Esophagus (tissue), 2 donors: ENCODE measurements at regions not wholly inside any gene's neighbourhood (a gene's known extent, or its start where the extent isn't known, plus 50 kb on each side); places are given as distances from the start of the nearest gene placed in this dataset.
"Not testable (repeated sequence)": the region's sequence is repeated elsewhere in the genome, so short reads cannot be mapped to it uniquely, and the experiment has no call there.

Experiments used
- H3K27ac ChIP-seq, 2 donors: one replicate each; pipeline ENCODE4 v1.5.1; 2013; ENCODE audit warnings: low read depth in 2 of 2, mild to moderate bottlenecking in 2 of 2, inconsistent platforms in 1 of 2, low read length in 1 of 2, moderate library complexity in 1 of 2
- H3K27me3 ChIP-seq, 2 donors: one replicate each; pipeline ENCODE4 v1.6.1; 2013; ENCODE audit warnings: low read length in 2 of 2, control low read depth in 1 of 2, mild to moderate bottlenecking in 1 of 2; ENCODE audit not compliant: insufficient read depth in 2 of 2, control insufficient read depth in 1 of 2
- H3K36me3 ChIP-seq, 2 donors: one replicate each; pipeline ENCODE4 v1.6.1; 2013; ENCODE audit warnings: low read length in 1 of 2; ENCODE audit not compliant: control insufficient read depth in 2 of 2, insufficient read depth in 2 of 2
- H3K4me1 ChIP-seq, 2 donors: one replicate each; pipeline ENCODE4 v1.6.1; 2013; ENCODE audit warnings: low read length in 1 of 2; ENCODE audit not compliant: control insufficient read depth in 2 of 2, insufficient read depth in 2 of 2
- H3K4me3 ChIP-seq, 2 donors: one replicate each; pipeline ENCODE4 v1.5.1; 2013; ENCODE audit warnings: low read length in 2 of 2, mild to moderate bottlenecking in 2 of 2, low read depth in 1 of 2, moderate library complexity in 1 of 2
- H3K9me3 ChIP-seq, 2 donors: one replicate each; pipeline ENCODE4 v1.6.1; 2013; ENCODE audit warnings: mild to moderate bottlenecking in 2 of 2, low read depth in 1 of 2, low read length in 1 of 2, moderate library complexity in 1 of 2; ENCODE audit not compliant: control insufficient read depth in 2 of 2, insufficient read depth in 1 of 2
- WGBS, 2 donors: extraction: QIAGEN DNeasy Blood & Tissue Kit; methylation state at CpG; one replicate each; pipeline ENCODE4 v1.1.7; 2013; 5-methylcytosine and 5-hydroxymethylcytosine counted together
- donor health status: healthy with polysubstance abuse.
- donor health status: Bipolar disorder and iron deficiency.

DNA sequence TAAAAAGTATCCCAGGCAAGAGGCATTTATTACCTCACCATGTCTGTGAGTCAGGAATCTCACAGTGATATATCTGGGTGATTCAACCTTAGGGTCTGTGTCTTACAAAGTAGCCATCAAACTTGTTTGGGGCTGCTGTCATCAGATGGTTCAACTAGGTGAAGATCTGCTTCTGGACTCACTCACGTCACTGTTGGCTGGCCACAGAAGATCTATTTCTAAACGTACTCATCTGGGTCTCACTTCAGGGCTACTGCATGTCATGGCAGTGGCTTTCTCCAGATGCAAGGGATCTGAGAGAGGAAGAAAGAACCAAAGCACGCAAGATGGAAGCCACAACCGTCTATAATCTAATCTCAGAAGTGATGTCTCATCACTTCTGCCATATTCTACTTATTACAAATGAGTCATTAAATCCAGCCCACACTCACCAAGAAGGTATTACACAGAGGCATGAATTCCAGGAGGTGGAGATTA lies 267.8 kb upstream of the ANKRD50 start:
- H3K27ac ChIP-seq, result no peak overlapping the region
- no peaks in the 10 kb centered on the region for H3K27me3 ChIP-seq
- no peaks in the 10 kb centered on the region for H3K4me1 ChIP-seq
- H3K36me3 ChIP-seq, result no peaks in the 10 kb centered on the region
- H3K4me3 ChIP-seq, result no peak overlapping the region
- WGBS, 2 donors, result 82% methylated on average over 4 of the region's 4 CpGs
- H3K9me3 ChIP-seq, result no peaks in the 10 kb centered on the region

DNA sequence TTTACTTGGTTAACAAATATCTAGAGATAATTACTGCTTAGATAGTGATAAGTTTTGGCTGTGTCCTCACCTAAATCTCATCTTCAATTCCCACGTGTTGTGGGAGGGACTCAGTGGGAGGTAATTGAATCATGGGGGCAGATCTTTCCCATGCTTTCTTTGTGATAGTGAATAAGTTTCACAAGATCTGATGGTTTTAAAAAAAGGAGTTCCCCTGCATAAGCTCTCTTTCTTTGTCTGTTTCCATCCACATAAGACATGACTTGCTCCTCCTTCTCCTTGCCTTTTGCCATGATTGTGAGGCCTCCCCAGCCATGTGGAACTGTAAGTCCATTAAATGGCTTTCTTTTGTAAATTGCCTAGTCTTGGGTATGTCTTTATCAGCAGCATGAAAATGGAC lies 266.0 kb upstream of the ANKRD50 start:
- not testable (repeated sequence) for H3K36me3 ChIP-seq, H3K4me3 ChIP-seq, H3K4me1 ChIP-seq, H3K27ac ChIP-seq, H3K9me3 ChIP-seq, H3K27me3 ChIP-seq
- 62 to 67% methylated on average over 1 of the region's 1 CpG for WGBS, 2 donors

DNA sequence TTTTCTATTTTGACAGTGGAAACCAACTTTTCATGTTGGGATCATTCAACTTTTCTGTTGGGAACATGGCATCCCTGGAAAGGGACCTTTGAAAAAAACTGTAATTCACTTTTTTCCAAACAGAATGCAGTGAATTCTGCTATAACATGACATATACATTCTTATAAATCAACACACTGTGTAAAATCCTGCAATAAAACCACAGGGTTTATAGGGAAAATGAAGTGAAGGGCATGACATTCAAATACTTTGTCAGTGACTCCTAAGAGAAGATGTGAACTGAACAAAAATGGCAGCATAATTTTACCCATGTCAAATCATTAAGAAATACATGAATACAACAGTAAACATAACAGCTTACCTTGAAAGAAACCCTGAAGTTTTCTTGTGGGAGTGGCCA lies 264.5 kb upstream of the ANKRD50 start:
- no peaks in the 10 kb centered on the region for H3K9me3 ChIP-seq
- H3K36me3 ChIP-seq, result no peaks in the 10 kb centered on the region
- no peaks in the 10 kb centered on the region for H3K27me3 ChIP-seq
- no peak overlapping the region for H3K27ac ChIP-seq
- no peaks in the 10 kb centered on the region for H3K4me1 ChIP-seq
- no peak overlapping the region for H3K4me3 ChIP-seq

DNA sequence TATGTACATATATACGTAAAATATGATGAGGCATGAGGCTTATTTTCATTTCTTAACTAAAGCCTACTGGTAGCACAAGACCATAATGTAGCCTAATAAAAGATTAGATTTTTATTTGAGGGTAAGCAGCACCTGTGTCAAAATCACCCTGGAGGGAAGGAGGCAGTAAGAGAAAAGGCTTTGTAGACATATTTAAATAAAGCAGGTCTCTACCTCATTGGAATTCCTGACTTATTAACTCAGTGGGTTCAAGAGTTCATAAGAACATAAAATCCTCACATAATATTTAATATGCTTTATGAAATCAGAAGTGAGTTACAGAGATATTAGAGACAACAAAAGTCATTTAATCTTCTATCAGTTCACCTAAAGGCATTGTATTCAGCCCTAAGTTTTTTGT lies 261.6 kb upstream of the ANKRD50 start:
- no peak overlapping the region for H3K4me3 ChIP-seq
- 54 to 94% methylated on average over 1 of the region's 1 CpG for WGBS, 2 donors
- H3K27me3 ChIP-seq, result no peaks in the 10 kb centered on the region
- H3K27ac ChIP-seq, result no peak overlapping the region
- no peaks in the 10 kb centered on the region for H3K9me3 ChIP-seq
- no peaks in the 10 kb centered on the region for H3K36me3 ChIP-seq
- H3K4me1 ChIP-seq, result no peaks in the 10 kb centered on the region

DNA sequence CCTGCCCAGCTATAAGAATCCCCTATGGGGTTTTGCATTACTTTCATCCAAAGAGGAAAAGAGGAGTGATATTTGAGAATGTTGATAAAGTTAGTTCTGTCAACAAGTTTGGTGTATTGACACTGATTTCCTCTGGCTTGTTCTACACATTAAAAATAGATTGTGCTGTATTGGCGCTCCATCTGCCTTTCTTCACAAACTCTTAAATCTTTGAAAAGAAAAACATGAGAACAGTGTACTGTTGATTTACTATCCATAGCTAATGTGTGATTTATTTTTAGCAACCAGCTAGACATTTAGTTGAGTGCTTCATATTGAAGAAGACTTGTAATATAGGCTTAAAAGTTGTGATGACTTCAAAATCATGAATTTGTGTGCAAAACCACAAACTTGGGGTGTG lies 261.2 kb upstream of the ANKRD50 start:
- Histone ChIP-seq H3K36me3 (no peaks in the 10 kb centered on the region), H3K27me3 (no peaks in the 10 kb centered on the region), H3K9me3 (no peaks in the 10 kb centered on the region), H3K4me3 (no peak overlapping the region), H3K27ac (no peak overlapping the region), H3K4me1 (no peaks in the 10 kb centered on the region)
- 89 to 91% methylated on average over 1 of the region's 1 CpG for WGBS, 2 donors

DNA sequence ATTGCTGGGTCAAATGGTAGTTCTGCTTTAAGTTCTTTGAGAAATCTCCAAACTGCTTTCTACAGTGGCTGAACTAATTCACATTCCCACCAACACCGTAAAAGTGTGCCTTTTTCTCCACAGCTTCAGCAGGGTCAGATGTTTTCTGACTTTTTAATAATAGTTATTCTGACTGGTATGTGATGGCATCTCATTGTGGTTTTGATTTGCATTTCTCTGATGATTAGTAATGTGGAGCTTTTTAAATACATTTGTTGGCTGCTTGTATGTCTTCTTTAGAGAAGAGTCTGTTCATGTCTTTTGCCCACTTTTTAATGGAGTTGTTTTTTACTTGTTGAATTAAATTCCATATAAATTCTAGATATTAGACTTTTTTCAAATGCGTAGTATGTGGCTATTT lies 257.5 kb upstream of the ANKRD50 start:
- Histone ChIP-seq H3K27me3 (no peaks in the 10 kb centered on the region), H3K36me3 (no peaks in the 10 kb centered on the region), H3K4me3 (no peak overlapping the region), H3K9me3 (no peaks in the 10 kb centered on the region), H3K27ac (no peak overlapping the region), H3K4me1 (no peaks in the 10 kb centered on the region)
- 95 to 97% methylated on average over 2 of the region's 2 CpGs for WGBS, 2 donors

DNA sequence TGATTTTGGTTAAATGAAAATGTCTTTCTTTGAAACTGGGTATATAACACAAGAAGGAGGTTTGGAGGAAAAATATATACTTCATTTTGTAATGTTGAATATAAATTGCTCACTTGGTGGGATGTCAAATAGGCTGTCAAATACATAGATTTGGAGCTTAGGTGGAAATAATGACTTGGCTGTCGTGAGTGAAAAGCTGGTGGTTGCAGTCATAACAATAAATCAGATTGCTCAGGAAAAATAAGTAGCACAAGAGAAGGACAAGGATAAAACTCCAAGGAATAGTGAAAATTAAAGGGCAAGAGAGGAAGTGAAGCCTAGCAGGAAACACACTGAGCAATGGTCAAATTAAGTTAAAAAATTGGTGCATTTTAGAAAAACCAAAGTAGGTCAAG lies 253.0 kb upstream of the ANKRD50 start:
- Histone ChIP-seq H3K27me3 (no peaks in the 10 kb centered on the region), H3K36me3 (no peaks in the 10 kb centered on the region), H3K4me3 (no peak overlapping the region), H3K27ac (no peak overlapping the region), H3K9me3 (peaks cover 0 to 6% of the 10 kb centered on the region in 2 donors), H3K4me1 (no peaks in the 10 kb centered on the region)
- 85% methylated on average over 1 of the region's 1 CpG for WGBS, 2 donors

DNA sequence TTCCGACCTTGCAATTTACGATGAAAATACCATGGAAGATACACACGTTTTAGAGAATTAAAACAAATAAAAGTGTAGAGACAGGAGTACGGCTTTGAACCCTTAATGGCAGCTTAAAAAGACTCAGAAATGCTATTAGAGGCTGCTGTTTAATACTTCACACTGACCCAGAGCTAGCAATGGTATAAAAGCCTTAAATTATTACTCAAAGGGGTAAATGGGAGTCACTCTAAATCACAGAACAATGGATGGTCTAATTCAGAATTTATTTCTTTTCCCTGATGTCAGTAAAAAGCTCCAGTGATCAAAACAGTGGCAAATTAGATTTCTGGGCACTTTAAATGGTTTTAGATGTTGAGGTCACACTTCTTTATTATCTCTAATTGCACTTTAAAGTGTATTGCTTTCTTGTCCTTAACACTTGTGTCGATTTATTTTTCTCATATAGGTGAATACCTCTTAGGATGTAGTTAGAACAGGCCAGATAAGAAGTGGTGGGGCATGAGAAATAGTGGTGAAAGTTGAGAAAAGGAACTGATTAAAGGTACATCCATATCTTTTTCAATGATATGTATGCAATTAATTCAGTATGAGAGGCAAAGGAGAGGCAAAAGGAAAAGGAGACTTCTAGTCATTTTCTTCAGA lies 252.4 kb upstream of the ANKRD50 start:
- Histone ChIP-seq H3K4me1 (no peaks in the 10 kb centered on the region), H3K9me3 (peaks cover 2 to 6% of the 10 kb centered on the region in 2 donors)
- WGBS, 2 donors, result 78 to 90% methylated on average over 5 of the region's 5 CpGs

DNA sequence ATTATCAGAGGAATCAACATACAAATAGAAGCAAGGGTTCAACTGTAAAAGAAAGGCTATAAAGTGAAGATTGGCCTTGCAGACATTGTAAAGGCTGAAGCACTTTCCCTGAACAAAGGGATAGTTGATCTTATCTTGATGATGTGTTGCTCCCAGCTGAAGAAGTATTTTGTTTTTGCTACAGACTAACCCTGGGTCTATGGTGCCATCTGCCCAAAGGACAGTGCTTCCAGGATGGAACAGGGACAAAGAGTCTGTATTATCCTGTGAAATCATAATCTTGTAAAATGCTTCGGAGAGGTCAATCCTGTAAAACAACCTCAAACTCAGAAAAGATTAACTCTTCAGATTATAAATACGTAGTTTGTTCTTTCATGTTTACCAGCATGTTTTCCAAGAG lies 251.7 kb upstream of the ANKRD50 start:
- no peak overlapping the region for H3K27ac ChIP-seq
- no peaks in the 10 kb centered on the region for H3K36me3 ChIP-seq
- WGBS, 2 donors, result 90 to 92% methylated on average over 2 of the region's 2 CpGs
- H3K27me3 ChIP-seq, result no peaks in the 10 kb centered on the region
- no peaks in the 10 kb centered on the region for H3K4me1 ChIP-seq
- H3K4me3 ChIP-seq, result no peak overlapping the region
- H3K9me3 ChIP-seq, result peaks cover 2 to 6% of the 10 kb centered on the region in 2 donors

More for the DNA sequence above, 252.4 kb upstream of the ANKRD50 start:
- Histone ChIP-seq H3K27ac (no peak overlapping the region), H3K36me3 (no peaks in the 10 kb centered on the region), H3K4me3 (no peak overlapping the region), H3K27me3 (no peaks in the 10 kb centered on the region)

DNA sequence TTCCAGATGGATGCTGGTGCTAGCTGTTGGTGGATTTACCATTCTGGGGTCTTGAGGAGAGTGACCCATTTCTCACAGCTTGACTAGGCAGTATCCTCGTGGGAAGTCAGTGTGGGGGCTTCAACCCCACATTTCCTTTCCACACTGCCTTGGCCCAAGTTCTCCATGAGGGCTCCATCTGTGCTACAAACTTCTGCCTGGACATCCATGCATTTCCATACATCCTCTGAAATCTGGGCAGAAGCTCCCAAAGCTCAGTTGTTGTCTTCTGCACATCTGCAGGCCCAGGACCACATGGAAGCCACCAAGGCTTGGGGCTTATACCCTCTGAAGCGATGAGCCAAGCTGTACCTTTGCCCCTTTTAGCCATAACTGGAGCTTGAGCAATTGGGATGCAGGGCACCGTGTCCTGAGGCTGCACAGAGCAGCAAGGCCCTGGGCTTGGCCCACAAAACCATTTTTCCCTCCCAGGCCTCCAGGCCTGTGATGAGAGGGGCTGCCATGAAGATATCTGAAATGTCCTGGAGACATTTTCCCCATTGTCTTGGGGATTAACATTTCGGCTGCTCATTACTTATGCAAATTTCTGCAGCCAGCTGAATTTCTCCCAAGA lies 248.7 kb upstream of the ANKRD50 start:
- no peaks in the 10 kb centered on the region for H3K36me3 ChIP-seq
- H3K27me3 ChIP-seq, result no peaks in the 10 kb centered on the region
- no peak overlapping the region for H3K4me3 ChIP-seq
- H3K4me1 ChIP-seq, result no peaks in the 10 kb centered on the region
- 81 to 86% methylated on average over 4 of the region's 4 CpGs for WGBS, 2 donors
- H3K9me3 ChIP-seq, result peaks cover 2 to 6% of the 10 kb centered on the region in 2 donors
- no peak overlapping the region for H3K27ac ChIP-seq
